ES-I3 (cell line): ENCODE measurements at regions not wholly inside any gene's neighbourhood (a gene's known extent, or its start where the extent isn't known, plus 50 kb on each side); places are given as distances from the start of the nearest gene placed in this dataset.

ENCODE experiments used
- H3K36me3 ChIP-seq: 2 replicates; pipeline ENCODE4 v1.6.1; 2013; ENCODE audit warnings: mild to moderate bottlenecking, low read length, control low read depth, moderate library complexity; ENCODE audit not compliant: insufficient read depth
- H3K4me1 ChIP-seq: 2 replicates; pipeline ENCODE4 v1.6.1; 2013; ENCODE audit warnings: mild to moderate bottlenecking, control low read depth, low read length; ENCODE audit not compliant: insufficient read depth
- H3K9ac ChIP-seq: 2 replicates; pipeline ENCODE4 v1.6.1; 2013; ENCODE audit warnings: low read depth, mild to moderate bottlenecking, low read length, moderate library complexity
- H3K9me3 ChIP-seq: 2 replicates; pipeline ENCODE4 v1.6.1; 2013; ENCODE audit warnings: mild to moderate bottlenecking, low read length, moderate library complexity; ENCODE audit not compliant: control insufficient read depth, insufficient read depth

DNA sequence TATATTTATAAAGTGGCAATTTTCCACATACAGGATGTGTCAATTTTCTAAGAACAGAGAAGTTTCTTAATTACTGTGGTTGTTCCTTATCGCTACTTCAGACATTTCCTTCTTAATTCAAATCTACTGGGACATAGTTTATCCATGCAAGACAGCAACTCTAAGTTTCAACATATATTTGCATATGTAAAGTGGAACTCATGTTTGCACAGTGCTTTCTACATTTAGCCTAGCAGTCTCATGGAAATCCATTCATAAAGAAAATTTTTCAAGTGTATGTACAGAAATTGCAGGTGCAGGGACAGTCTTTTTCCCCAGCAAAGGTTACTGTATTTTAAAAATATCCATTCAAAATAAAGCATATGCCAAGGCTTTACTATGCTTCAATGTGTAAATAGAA is 956.7 kb upstream of the SEL1L start:
- H3K36me3 ChIP-seq = no peaks in the 10 kb centered on the region
- H3K4me1 ChIP-seq = no peaks in the 10 kb centered on the region
- no peak overlapping the region for H3K9ac ChIP-seq
- H3K9me3 ChIP-seq = no peaks in the 10 kb centered on the region

DNA sequence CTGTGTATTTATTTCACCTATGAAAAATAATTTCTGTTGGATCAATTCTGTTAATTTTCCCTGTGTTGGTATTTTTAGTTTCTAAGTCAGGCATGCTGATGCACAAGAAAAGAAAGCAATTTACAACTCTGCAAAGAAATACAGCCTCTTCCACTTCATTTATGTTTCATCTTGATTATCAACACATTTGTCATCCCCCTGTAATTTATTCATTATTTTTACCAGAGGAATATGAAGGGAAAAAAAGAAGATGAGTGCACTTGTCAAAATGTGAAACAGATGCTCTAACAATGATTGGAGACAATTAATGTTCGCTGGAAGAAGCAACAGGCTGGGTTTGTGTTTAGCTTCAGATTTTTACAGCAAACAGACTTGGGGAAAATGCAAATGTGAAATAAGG is 958.5 kb upstream of the SEL1L start:
- peaks cover 3% of the 10 kb centered on the region; the same call in 1 of the 2 replicates for H3K9me3 ChIP-seq
- no peaks in the 10 kb centered on the region for H3K4me1 ChIP-seq
- H3K9ac ChIP-seq = no peak overlapping the region
- H3K36me3 ChIP-seq = no peaks in the 10 kb centered on the region

DNA sequence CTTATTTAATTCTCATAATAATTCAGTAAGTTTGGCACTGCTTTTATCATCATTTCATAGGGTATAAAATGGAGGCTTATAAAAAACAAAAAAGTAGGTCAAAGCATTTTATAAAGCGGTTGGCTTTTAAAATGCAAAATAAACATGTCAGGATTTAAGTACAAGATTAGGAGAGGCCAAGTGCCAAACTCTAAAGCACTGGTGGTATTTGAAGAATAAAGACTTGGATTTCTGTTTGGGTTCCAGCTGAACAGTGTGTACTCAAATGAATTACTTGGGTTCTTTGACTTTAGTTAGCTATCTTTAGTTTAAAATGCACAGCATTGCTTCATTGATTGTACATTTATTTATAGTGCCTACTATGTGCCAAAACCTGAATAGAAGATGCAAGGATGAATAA is 966.6 kb upstream of the SEL1L start:
- H3K4me1 ChIP-seq = no peaks in the 10 kb centered on the region
- peaks cover 3% of the 10 kb centered on the region; the same call in 1 of the 2 replicates for H3K9me3 ChIP-seq
- H3K9ac ChIP-seq = no peak overlapping the region
- no peaks in the 10 kb centered on the region for H3K36me3 ChIP-seq

DNA sequence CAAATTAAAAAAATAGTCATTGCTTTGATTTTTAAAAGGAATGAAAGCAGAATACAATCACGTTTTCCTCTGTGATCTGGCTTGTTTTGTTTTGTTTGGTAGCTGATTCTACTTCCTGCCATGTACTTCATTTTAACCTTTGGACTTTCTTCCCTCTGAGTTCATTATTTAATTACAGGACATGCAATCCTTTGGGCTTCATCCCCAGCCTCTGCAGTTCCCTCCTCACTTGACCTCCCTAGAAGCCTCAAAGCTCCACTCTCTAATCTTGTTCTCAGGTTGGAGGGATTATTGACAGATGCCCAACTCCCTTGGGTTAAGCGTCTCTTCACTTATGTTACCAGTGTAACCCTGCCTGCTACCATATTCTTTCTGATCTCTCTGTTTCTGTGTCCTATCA is 967.9 kb upstream of the SEL1L start:
- no peaks in the 10 kb centered on the region for H3K36me3 ChIP-seq
- H3K4me1 ChIP-seq = no peaks in the 10 kb centered on the region
- no peak overlapping the region for H3K9ac ChIP-seq
- peaks cover 7% of the 10 kb centered on the region for H3K9me3 ChIP-seq

DNA sequence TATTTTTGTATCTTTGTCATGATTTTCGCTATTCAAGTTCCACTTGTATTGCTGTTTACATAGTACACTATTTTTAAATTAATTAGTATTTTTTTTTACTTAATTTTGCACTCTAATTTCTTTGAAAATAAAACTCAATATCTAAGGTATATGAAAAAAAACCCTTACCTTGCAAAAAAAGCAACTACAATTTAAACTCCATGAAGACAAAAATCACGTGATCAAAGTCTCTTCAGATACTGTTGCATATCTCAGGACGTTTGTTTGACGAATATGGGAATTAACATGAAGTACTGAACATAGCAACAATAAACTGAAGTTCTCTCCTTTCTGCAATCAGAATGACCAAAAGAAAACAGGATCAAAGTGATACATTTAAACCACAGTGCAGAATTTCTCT is 968.4 kb upstream of the SEL1L start:
- no peaks in the 10 kb centered on the region for H3K4me1 ChIP-seq
- H3K36me3 ChIP-seq = no peaks in the 10 kb centered on the region
- H3K9me3 ChIP-seq = peaks cover 4% of the 10 kb centered on the region
- H3K9ac ChIP-seq = no peak overlapping the region

DNA sequence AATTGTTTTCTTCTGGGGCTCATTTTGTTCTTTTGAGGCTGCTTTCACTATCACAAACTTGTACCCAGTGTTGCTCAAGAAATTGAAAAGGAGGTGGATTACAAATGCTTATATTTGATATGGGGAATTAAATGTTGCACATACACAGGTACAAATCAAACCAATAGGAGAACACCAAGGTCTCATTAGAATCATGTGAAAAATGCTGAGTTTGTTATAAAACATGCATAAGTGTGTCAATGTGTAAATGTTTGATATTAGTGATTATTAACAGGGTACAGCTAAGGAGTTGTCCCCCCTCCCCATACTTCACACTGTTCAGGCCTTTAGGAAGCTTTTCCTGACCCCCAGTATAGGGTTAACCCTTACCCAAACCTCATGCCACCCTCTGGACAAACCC is 971.2 kb upstream of the SEL1L start:
- no peaks in the 10 kb centered on the region for H3K36me3 ChIP-seq
- H3K4me1 ChIP-seq = no peaks in the 10 kb centered on the region

DNA sequence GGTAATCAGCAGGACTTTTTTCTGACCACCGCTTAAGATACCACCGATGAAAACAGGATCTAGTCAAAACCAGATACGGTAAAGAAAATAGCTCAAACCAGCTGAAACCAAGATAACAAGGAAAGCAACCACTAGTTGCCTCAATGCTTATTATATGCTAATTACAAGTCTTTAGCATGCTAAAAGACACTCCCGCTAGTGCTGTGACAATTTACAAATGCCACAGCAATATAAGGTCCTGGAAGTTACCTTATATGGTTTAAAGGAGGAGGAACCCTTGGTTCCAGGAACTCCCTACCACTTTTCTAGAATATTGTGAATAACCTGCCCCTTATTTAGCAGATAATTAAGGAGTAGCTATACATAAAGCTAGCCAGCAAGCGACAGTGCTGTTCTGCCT is 976.4 kb upstream of the SEL1L start:
- Histone ChIP-seq H3K9ac (no peak overlapping the region), H3K36me3 (no peaks in the 10 kb centered on the region), H3K4me1 (no peaks in the 10 kb centered on the region; the same call in 1 of the 2 replicates), H3K9me3 (peaks cover 4% of the 10 kb centered on the region; the same call in 1 of the 2 replicates)

More for the DNA sequence above, 971.2 kb upstream of the SEL1L start:
- peaks cover 4% of the 10 kb centered on the region; the same call in 1 of the 2 replicates for H3K9me3 ChIP-seq
- no peak overlapping the region for H3K9ac ChIP-seq

DNA sequence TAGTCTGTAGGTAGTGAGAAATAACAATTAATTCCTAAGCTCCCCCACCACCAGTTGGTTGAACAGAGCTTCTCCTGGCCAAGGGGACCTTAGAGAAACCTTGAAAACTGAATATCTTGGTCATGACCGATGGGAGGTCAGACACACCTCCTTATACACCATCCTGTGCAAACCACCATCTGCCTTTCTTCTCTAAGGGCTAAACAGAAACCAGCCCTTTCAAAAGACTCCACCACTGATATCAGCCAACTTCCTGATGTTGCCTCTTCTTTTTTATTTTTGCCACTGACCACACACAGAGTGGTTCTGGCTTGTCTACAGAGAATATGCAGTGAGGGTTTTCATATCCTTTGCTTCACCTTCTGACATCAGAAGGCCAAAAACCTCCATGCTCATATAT is 977.7 kb upstream of the SEL1L start:
- Histone ChIP-seq H3K36me3 (no peaks in the 10 kb centered on the region), H3K9ac (no peak overlapping the region), H3K4me1 (no peaks in the 10 kb centered on the region; the same call in 1 of the 2 replicates), H3K9me3 (no peaks in the 10 kb centered on the region)

DNA sequence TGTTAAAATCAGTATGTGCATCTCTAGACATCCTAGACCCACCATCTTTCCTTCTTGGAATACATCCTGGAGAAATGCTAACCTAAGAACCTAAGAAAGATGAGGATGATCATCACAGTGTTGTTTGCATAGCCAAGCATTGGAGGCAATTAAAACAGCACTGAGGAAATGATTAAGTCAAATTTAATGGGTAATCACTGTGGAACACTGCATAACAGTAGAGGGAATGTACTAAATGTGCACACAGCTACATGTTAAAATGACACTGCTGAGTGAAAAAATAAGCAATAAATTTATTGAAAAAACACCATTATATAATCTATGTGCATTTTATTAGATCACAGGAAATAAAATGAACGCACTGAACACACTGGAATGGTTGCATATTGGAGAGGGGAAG is 987.1 kb upstream of the SEL1L start:
- H3K9me3 ChIP-seq = no peaks in the 10 kb centered on the region
- no peak overlapping the region for H3K9ac ChIP-seq
- no peaks in the 10 kb centered on the region for H3K36me3 ChIP-seq
- no peaks in the 10 kb centered on the region for H3K4me1 ChIP-seq

DNA sequence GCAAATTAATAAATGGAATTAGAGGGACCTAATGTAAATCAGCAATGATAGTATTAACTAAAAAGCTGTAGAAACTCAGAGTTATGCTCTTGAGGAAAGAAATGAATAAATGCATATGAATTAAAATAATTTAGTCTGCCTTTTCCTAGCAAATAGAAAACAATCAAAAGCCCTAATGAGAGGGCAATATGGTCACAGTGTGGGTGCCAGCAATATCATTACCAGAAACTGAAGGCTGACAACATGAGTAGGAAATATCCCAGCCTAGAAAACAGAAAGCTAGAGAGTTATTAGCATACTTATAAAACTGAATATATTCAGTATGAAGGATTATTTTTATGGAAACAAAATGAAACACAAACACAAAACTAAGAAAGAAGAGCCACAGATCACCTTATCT is 987.5 kb upstream of the SEL1L start:
- H3K9ac ChIP-seq = no peak overlapping the region
- no peaks in the 10 kb centered on the region for H3K9me3 ChIP-seq
- no peaks in the 10 kb centered on the region for H3K4me1 ChIP-seq

DNA sequence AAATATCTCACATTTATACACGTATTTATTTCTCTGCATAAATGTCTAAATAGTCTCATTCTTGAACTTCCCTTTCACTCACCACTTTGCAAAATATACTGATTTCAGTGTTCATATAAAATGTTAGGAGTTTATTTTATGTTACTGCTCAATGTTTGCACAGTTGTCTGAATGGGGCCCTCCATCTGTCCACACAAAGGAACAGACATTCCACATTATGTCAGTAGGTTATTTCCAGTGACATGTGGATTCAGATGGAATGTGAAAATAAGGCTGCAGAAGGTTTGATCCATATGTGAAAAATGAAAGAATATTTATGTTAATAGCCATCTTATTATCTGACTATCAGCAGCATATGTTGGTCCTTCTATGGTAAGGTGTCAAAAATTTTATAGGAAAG is 994.4 kb upstream of the SEL1L start:
- H3K9me3 ChIP-seq = no peaks in the 10 kb centered on the region
- H3K9ac ChIP-seq = no peak overlapping the region
- H3K4me1 ChIP-seq = no peaks in the 10 kb centered on the region
- H3K36me3 ChIP-seq = no peaks in the 10 kb centered on the region

More for the DNA sequence above, 987.5 kb upstream of the SEL1L start:
- H3K36me3 ChIP-seq = no peaks in the 10 kb centered on the region

DNA sequence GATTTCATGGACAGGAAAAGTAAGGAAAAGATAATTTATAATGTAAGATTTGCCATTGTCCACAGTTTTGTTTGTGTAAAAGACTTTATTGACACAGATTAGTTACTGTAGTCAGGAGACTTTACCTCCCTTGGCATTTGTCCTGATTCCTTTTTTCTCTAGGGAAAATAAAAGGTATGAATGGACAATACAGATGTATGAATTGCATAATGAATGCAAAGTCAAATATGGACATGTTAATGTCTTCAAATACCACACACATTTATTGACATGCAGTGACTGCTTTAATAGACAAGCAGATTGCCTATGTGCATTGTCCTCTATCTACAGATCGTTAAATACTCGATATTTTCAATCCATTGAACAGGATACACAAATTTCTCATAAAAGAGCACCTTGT is 999.7 kb upstream of the SEL1L start:
- Histone ChIP-seq H3K4me1 (no peaks in the 10 kb centered on the region), H3K9me3 (no peaks in the 10 kb centered on the region), H3K36me3 (no peaks in the 10 kb centered on the region)

DNA sequence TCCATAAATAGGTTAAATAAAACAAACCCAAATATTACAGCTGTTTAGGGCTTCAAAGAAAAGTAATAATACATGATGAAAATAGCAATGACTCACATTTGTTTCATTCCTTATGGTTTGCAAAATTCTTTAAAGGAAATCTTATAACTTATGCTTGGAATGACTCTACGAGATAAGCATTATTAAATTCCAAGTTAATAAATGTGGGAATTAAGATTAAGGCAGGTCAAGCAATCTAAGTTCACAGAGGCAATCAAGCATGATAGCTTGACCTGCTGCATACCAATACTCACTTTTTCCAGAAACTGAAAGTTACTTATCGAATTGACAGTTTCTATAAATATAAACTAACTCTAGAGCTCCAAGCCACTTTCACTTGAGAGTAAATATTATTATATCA is 1002.9 kb upstream of the SEL1L start:
- Histone ChIP-seq H3K4me1 (no peaks in the 10 kb centered on the region), H3K9ac (no peak overlapping the region), H3K9me3 (no peaks in the 10 kb centered on the region), H3K36me3 (no peaks in the 10 kb centered on the region)

More for the DNA sequence above, 999.7 kb upstream of the SEL1L start:
- no peak overlapping the region for H3K9ac ChIP-seq

DNA sequence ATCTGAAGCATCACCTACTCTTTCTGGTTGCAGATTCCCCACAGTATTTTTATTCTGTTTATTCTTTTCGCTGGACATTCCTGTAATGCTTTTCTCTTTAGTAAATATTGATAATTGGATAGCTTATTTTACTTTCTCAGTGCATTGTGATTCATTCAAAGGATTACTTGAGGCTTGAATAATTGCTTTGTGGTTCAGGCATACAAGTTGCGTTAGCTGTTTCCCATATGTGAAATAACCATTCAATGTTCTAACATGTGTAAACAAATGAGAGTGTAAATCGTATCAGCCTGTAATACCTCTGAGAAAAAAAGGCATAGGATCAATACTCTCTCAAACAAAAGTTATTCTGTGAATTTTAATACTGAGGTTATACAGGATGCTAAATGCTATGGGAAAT is 1004.2 kb upstream of the SEL1L start:
- no peaks in the 10 kb centered on the region for H3K36me3 ChIP-seq
- no peak overlapping the region for H3K9ac ChIP-seq
- H3K4me1 ChIP-seq = no peaks in the 10 kb centered on the region
- no peaks in the 10 kb centered on the region for H3K9me3 ChIP-seq

DNA sequence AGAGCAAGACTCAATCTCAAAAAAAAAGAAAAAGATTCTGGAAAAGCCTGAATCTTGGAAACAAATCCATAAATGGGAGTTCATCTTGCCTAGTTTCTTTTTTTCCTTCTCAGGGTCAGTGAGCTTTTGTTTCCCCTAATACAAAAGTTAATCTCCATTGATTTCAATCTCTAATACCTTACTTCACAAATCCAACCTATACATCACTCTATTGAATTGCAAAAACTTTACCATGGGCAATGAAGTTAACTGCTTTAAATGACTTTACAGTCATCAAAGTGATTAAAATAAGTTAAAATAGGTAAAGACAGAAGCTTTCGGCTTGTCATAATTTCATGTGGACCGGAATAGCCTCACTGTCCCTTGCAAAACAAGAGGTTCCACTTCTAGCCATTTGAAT is 1012.7 kb upstream of the SEL1L start:
- no peaks in the 10 kb centered on the region; the same call in none of the 2 replicates for H3K4me1 ChIP-seq
- no peaks in the 10 kb centered on the region for H3K36me3 ChIP-seq
- no peaks in the 10 kb centered on the region for H3K9me3 ChIP-seq
- no peak overlapping the region for H3K9ac ChIP-seq
